Right ventricle myocardium inferior (tissue), 1 donor: ENCODE measurements at regions not wholly inside any gene's neighbourhood (a gene's known extent, or its start where the extent isn't known, plus 50 kb on each side); places are given as distances from the start of the nearest gene placed in this dataset.
"Not testable (repeated sequence)": the region's sequence is repeated elsewhere in the genome, so short reads cannot be mapped to it uniquely, and the experiment has no call there.

Experiments used
- ATAC-seq: fragments of 200-7000 bp; cut with Tn5 transposase; one replicate; pipeline ENCODE4 v1.9.1; 2020; ENCODE audit warnings: mild to moderate bottlenecking, moderate library complexity
- DNase-seq: peaks from one replicate; pipeline ENCODE4 v3.0.0; 2021; ENCODE audit errors: missing footprints
- intact Hi-C: fragments of 100-400 bp; cut with DNase I; formaldehyde crosslinking; loops from one replicate; pipeline ENCODE4 v1.11.0; 2022
- donor health status: DM: no; HTN: yes; CAD: no; lungs with severe emphysema.

DNA sequence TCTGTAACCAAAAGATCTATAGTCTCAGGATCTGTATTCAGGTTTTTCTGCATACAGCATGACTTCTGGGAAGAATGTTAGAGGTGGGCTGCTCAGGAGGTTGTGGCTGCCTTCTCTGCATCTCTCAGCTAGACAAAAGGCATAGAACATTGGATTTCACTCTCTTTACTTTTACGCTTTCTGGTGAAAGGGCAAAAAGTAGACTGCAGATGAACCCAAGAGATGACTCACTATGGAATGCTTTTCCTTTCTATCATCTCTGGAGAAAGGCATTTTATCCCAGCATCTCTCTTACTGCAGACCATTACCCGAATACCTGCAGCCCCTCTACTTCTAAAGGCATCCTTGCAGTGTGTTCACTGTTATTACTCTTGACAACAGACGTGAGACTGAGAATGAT, 222.2 kb downstream of the WNT5A start:
- ATAC-seq (no peak), DNase-seq (no peak)
- intact Hi-C loops = no loop called here

DNA sequence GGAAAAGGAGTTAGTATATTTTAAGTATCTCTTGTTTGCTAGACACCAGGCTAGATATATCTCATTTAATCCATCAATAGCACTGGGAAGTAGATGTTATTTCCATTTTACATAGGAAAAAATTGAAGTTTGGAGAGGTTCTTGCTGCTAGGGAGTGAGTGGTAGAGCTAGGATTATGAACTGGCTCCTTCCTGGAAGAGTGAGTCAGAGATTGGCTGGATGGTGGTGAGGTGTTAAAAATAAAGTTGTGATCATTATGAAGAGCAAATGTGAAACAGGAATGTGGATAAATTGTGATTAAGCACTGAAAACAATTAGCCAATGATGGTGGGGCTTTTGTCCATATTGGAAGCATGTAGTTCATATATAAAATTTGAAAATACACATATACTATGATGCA, 234.2 kb downstream of the WNT5A start:
- intact Hi-C loops = no loop called here
- ATAC-seq (no peak), DNase-seq (no peak)

DNA sequence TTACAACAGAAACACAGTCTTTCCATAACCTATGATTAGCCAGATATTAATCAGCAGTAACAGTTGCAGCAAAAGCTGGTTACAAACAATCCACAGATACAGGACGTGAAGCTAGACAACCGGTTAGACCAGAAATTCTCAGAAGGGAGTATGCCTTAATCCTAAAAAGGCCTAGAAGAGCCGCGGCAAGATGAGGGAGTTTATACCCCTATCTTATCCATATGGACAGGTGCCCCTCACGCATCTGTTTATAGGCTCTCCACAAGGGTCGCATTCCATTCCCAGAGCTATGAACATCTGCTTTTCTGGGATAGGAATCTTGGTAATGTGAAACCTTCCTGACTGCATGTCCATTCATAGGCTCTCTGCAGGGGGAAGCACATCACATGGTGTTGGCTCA, 237.9 kb downstream of the WNT5A start:
- DNase-seq, ATAC-seq, intact Hi-C loops: not testable (repeated sequence)

- intact Hi-C loops = no loop called here
- DNase-seq = no peak
- no peak for ATAC-seq
Observed at GRCh38 chr3:55247666-55248065, 239.4 kb downstream of the WNT5A start.

GRCh38 chr3:55246033-55246432, 241.1 kb downstream of the WNT5A start:
- intact Hi-C loops = no loop called here
- DNase-seq = no peak
- ATAC-seq = no peak

GRCh38 chr3:55245351-55245750, 241.8 kb downstream of the WNT5A start:
- DNase-seq (no peak), ATAC-seq (no peak)
- intact Hi-C loops = no loop called here

DNA sequence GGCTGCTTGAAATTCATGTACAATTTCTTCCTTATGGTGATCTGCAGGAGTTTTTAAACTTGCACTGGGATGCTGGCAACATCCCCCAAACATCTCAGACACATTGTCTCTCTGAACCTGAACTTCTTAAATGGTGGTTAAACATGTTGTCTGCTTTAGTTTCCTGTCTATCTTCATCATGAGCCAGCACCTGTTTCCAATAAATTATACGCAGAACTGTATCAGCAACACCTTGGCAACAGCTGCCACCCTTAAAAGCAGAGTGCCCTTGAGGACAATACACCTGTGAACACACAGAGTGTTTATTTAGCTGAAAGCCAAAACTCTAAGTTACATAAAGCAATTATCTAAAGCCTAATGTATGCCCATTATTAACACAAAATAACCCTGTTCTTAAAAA, 242.9 kb downstream of the WNT5A start:
- ATAC-seq = no peak
- intact Hi-C loops = no loop called here
- no peak for DNase-seq

GRCh38 chr3:55243678-55244077, 243.4 kb downstream of the WNT5A start:
- no peak for DNase-seq
- intact Hi-C loops = no loop called here
- no peak for ATAC-seq

GRCh38 chr3:55242921-55243320, 244.2 kb downstream of the WNT5A start:
- intact Hi-C loops = no loop called here
- ATAC-seq (no peak), DNase-seq (no peak)

DNA sequence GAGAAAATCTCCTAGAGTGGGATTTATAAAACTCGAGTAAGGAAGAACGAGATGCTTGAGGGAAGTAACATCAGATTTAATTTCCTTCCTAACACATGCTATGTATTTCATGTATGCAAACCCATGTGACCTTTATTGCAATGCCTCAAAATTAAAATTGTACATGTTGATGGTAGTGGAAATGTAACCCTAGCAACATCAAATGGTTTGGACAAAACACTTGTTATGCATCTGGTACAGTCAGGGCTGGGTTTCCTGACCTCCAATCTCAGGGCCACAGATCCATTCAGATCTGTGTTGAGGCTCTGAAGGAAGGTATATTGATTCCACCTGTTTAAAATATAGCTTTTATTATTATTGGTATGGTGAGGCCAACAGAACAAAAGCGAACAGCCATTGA, 246.0 kb downstream of the WNT5A start:
- intact Hi-C loops = no loop called here
- DNase-seq = no peak
- ATAC-seq = no peak

DNA sequence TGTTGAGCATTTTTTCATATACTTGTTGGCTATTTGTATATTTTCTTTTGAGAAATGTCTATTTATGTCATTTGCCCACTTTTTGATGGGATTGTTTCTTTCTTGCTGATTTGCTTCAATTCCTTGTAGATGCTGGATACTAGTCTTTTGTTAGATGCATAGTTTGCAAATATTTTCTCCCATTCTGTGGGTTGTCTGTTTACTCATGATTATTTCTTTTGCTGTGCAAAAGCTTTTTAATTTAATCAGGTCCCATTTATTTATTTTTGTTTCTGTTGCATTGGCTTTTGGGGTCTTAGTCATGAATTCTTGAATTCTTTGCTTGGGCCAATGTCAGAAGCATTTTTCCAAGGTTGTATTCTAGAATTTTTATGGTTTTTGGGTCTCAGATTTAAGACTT, 251.7 kb downstream of the WNT5A start:
- ATAC-seq (no peak), DNase-seq (no peak)
- intact Hi-C loops = no loop called here

DNA sequence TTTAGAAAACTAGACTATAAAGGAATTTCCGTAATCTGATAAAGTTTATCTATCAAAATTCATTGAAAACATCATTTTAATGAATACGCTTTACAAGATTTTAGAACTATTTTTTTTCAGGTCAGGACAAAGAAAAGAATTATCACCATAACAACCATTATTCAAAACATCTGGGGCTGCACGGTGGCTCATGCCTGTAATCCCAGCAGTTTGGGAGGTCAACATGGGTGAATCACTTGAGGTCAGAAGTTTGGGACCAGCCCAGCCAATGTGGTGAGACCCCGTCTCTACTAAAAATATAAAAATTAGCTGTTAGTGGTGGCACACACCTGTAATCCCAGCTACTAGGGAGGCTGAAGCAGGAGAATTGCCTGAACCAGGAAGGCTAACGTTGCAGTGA, 260.4 kb downstream of the WNT5A start:
- no peak for DNase-seq
- no peak for ATAC-seq
- intact Hi-C loops = no loop called here

DNA sequence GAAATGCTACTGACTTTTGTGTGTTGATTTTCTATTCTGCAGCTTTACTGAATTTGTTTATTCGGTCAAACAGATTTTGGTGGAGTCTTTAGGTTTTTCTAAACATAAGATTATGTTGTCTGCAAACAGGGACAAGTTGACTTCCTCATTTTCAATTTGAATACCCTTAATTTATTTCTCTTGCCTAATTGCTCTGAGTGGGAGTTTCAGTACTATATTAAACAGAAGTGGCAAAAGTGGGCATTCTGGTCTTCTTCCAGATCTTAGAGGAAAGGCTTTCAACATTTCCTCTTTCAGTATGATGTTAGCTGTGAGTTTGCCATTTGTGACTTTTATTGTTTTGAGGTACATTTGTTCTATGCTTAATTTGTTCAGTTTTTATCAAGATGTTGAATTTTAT, 268.5 kb downstream of the WNT5A start:
- intact Hi-C loops = no loop called here
- DNase-seq = no peak
- ATAC-seq = no peak

- intact Hi-C loops = no loop called here
Observed at GRCh38 chr3:55207744-55208143, 279.4 kb downstream of the WNT5A start.

DNA sequence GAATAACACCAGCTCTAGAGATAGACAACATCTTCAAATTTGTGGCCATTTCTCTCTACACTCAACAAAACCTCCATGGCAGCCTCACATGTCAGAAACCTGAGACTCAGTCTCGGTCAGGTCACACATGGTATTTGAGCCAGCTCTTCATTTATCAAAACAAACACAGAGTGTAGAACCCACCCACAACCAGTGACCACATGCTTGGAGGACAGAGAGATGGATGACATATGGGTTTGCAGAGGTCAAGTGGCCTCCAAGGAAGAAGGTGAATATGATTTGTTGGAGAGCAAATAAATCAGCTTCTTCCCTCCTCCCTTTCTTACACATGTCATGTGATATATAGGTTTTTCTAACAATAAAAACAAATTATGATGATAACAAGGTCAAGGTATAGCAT, 278.1 kb upstream of the LRTM1 start:
- intact Hi-C loops = no loop called here

More at GRCh38 chr3:55207744-55208143, 279.4 kb downstream of the WNT5A start:
- no peak for DNase-seq
- no peak for ATAC-seq

DNA sequence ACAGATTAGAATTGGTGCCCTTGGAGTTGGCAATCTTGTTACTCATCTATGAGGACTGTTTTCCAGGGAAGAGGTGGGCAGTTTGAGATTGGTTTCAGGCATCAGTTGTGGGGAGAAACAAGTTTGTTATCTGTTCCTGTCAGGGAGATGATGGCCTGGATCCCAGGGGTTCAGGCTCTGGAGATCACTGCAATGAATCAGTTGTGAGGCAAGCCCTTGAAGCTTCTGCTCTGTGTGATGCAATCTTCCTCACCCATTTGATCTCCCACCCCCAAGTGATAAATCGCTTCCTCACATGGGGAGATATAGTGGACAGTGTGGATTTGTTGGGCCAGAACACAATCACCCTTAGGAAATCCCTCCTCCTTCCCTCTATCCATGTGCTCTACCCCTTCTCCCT, 276.6 kb upstream of the LRTM1 start:
- intact Hi-C loops = no loop called here

More for the DNA sequence above, 278.1 kb upstream of the LRTM1 start:
- DNase-seq (no peak), ATAC-seq (no peak)

GRCh38 chr3:55203546-55203945, 275.7 kb upstream of the LRTM1 start:
- no peak for DNase-seq
- intact Hi-C loops = no loop called here
- no peak for ATAC-seq

More for the DNA sequence above, 276.6 kb upstream of the LRTM1 start:
- ATAC-seq (no peak), DNase-seq (no peak)

DNA sequence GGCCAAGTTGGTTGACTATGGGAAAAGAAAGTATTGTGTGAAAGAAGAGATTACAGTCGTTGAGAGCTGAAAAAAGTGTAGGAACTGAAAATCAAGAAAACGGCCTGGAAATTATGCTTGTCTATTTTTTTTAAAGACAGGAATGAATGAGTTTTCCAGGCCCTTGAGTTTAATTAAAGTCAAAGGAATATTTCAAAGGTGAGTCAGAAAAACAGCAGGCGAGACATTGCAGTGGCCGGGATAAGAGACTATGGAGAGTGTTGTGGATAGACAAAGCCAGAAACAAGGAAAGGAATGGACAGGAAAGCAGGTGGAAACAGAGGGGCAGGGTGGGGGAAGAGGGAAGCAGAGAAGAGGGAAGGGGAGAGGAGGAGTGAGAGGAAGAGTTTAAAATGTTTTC, 275.1 kb upstream of the LRTM1 start:
- intact Hi-C loops = no loop called here
- ATAC-seq (no peak), DNase-seq (no peak)

DNA sequence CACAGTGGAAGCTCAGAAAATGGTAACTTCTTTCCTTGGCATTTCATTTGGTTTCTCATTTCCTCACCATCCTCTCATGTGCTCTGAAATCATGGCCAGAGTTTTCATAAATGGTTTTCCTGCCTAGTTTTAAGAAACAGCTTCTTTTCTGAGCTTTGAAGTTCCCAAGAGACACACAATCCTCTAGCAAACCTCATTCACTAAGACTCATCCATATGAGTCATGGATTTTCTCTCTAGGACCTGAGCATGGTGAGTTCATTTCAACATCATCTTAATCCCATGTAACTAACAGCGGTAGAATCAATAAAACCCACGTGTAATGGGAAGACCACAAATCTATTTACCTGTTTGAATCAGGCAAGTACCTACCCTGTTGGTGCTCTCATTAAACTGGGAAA, 274.5 kb upstream of the LRTM1 start:
- intact Hi-C loops = no loop called here
- DNase-seq (no peak), ATAC-seq (no peak)

DNA sequence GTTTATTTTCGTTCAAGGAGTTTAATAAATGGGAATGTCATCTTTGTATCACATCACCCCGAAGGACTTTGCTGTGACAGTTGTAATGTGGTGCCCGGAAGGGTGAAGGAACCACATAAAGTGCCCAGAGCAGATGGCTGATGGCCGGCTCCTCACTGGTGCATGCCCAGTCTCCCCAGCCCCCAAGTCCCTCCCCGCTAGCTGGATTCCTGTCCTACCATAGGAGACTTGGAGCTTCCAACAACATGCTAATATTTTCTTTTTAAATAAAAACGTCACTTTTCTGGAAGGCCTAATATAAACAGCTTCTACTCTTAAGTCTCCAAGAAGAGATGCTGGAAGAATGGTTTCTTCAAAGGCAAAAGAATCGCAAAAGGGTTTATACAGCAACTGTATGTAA, 273.9 kb upstream of the LRTM1 start:
- intact Hi-C loops = no loop called here
- ATAC-seq = no peak
- no peak for DNase-seq

- DNase-seq (no peak), ATAC-seq (no peak)
- intact Hi-C loops = no loop called here
Observed at GRCh38 chr3:55200906-55201305, 273.0 kb upstream of the LRTM1 start.

DNA sequence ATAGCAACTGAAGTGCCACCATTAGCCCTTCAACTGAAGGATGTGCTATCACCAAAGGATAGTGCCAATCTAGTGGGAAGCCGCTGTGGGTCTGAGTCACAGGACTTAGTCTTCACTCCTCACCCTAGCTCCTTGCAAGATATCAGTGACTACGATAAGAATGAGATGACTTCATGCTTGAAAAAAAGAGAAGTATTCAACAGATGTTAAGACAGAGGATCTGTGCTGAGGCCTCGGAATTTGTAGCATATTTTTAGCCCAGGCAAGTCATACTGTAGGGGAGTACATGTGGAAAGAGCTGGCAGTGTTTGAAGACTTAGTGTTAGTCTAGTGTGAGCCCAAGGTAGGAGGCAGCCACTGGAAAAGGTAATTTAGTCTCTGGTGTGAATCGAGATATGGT, 270.7 kb upstream of the LRTM1 start:
- intact Hi-C loops = no loop called here
- DNase-seq (no peak), ATAC-seq (no peak)
